ENCODE measurements at regions not wholly inside any gene's neighbourhood (a gene's known extent, or its start where the extent isn't known, plus 50 kb on each side); places are given as distances from the start of the nearest gene placed in this dataset.
"Not testable (repeated sequence)": the region's sequence is repeated elsewhere in the genome, so short reads cannot be mapped to it uniquely, and the experiment has no call there.

- Histone ChIP-seq H3F3A (ENCODE audit: insufficient read depth, low read length, poor library complexity, severe bottlenecking) (no peaks in the 10 kb centered on the region), H3K9me3 (ENCODE audit: low read length) (no peaks in the 10 kb centered on the region), H3K9me2 (ENCODE audit: insufficient read depth, low read length) (no peaks in the 10 kb centered on the region), H3K4me2 (ENCODE audit: low read length) (no peak overlapping the region), H2AFZ (ENCODE audit: low read depth, low read length) (no peak overlapping the region), H3K9ac (ENCODE audit: low read length) (no peak overlapping the region), H4K20me1 (ENCODE audit: insufficient read depth) (no peaks in the 10 kb centered on the region), H3K27me3 (ENCODE audit: insufficient read depth, low read depth, low read length) (no peaks in the 10 kb centered on the region), H3K4me3 (ENCODE audit: low read length) (no peak overlapping the region), H3K79me2 (replicated peaks; ENCODE audit: insufficient read depth, low read length) (no peaks in the 10 kb centered on the region), H3K36me3 (ENCODE audit: insufficient read depth, low read length) (no peaks in the 10 kb centered on the region), H3K27ac (ENCODE audit: low read length) (no peak overlapping the region)
- TF ChIP-seq SMC3 (conservative IDR thresholded peaks at IDR 0.05; ENCODE audit: poor library complexity) (no peak), EP300 (conservative IDR thresholded peaks at IDR 0.05; ENCODE audit: poor library complexity, severe bottlenecking) (no peak)
These were observed 295.9 kb downstream of the SUCLA2 start for GRCh38 chr13:47705185-47705584.

- H3K9ac ChIP-seq (ENCODE audit: low read length) = no peak overlapping the region
- H3F3A ChIP-seq (ENCODE audit: insufficient read depth, low read length, poor library complexity, severe bottlenecking) = no peaks in the 10 kb centered on the region
- no peak overlapping the region for H3K27ac ChIP-seq (ENCODE audit: low read length)
- H3K9me2 ChIP-seq (ENCODE audit: insufficient read depth, low read length) = no peaks in the 10 kb centered on the region
- no peaks in the 10 kb centered on the region for H3K9me3 ChIP-seq (ENCODE audit: low read length)
- no peaks in the 10 kb centered on the region for H3K27me3 ChIP-seq (ENCODE audit: insufficient read depth, low read depth, low read length)
- H3K36me3 ChIP-seq (ENCODE audit: insufficient read depth, low read length) = no peaks in the 10 kb centered on the region
- H4K20me1 ChIP-seq (ENCODE audit: insufficient read depth) = no peaks in the 10 kb centered on the region
- no peak for TF ChIP-seq SMC3 (conservative IDR thresholded peaks at IDR 0.05; ENCODE audit: poor library complexity)
- no peak overlapping the region for H3K4me2 ChIP-seq (ENCODE audit: low read length)
- H3K4me3 ChIP-seq (ENCODE audit: low read length) = no peak overlapping the region
- H2AFZ ChIP-seq (ENCODE audit: low read depth, low read length) = no peak overlapping the region
- H3K79me2 ChIP-seq (replicated peaks; ENCODE audit: insufficient read depth, low read length) = no peaks in the 10 kb centered on the region
These were observed 304.4 kb downstream of the SUCLA2 start for GRCh38 chr13:47696674-47697073.

GRCh38 chr13:47687577-47687976 lies 313.5 kb downstream of the SUCLA2 start:
- Histone ChIP-seq H3K27ac (ENCODE audit: low read length) (no peak overlapping the region), H3K27me3 (ENCODE audit: insufficient read depth, low read depth, low read length) (no peaks in the 10 kb centered on the region), H2AFZ (ENCODE audit: low read depth, low read length) (no peak overlapping the region), H3K4me2 (ENCODE audit: low read length) (no peak overlapping the region), H3F3A (ENCODE audit: insufficient read depth, low read length, poor library complexity, severe bottlenecking) (no peaks in the 10 kb centered on the region), H4K20me1 (ENCODE audit: insufficient read depth) (no peaks in the 10 kb centered on the region), H3K9me2 (ENCODE audit: insufficient read depth, low read length) (no peaks in the 10 kb centered on the region), H3K4me3 (ENCODE audit: low read length) (no peak overlapping the region), H3K9me3 (ENCODE audit: low read length) (no peaks in the 10 kb centered on the region), H3K9ac (ENCODE audit: low read length) (no peak overlapping the region), H3K79me2 (replicated peaks; ENCODE audit: insufficient read depth, low read length) (no peaks in the 10 kb centered on the region), H3K36me3 (ENCODE audit: insufficient read depth, low read length) (no peaks in the 10 kb centered on the region)
- TF ChIP-seq TAF1 (IDR thresholded peaks at IDR 0.05; ENCODE audit: low read depth) (no peak), REST (IDR thresholded peaks at IDR 0.05; ENCODE audit: borderline replicate concordance) (no peak), EZH2 (IDR thresholded peaks at IDR 0.05; ENCODE audit: borderline replicate concordance, insufficient read depth, low read length, poor library complexity, severe bottlenecking) (no peak), RAD21 (conservative IDR thresholded peaks at IDR 0.05) (no peak), POLR2AphosphoS5 (IDR thresholded peaks at IDR 0.05) (no peak), SMC3 (conservative IDR thresholded peaks at IDR 0.05; ENCODE audit: poor library complexity) (no peak), CTCF (IDR thresholded peaks at IDR 0.05; ENCODE audit: poor library complexity, severe bottlenecking) (no peak), EP300 (conservative IDR thresholded peaks at IDR 0.05; ENCODE audit: poor library complexity, severe bottlenecking) (no peak), MXI1 (conservative IDR thresholded peaks at IDR 0.05; ENCODE audit: poor library complexity, severe bottlenecking) (no peak)

GRCh38 chr13:47685156-47685555 lies 315.9 kb downstream of the SUCLA2 start:
- H3K27me3 ChIP-seq (ENCODE audit: insufficient read depth, low read depth, low read length); H3K9ac ChIP-seq (ENCODE audit: low read length); H2AFZ ChIP-seq (ENCODE audit: low read depth, low read length); H3K79me2 ChIP-seq (replicated peaks; ENCODE audit: insufficient read depth, low read length); H4K20me1 ChIP-seq (ENCODE audit: insufficient read depth); H3K9me2 ChIP-seq (ENCODE audit: insufficient read depth, low read length); H3K4me3 ChIP-seq (ENCODE audit: low read length); H3F3A ChIP-seq (ENCODE audit: insufficient read depth, low read length, poor library complexity, severe bottlenecking); H3K36me3 ChIP-seq (ENCODE audit: insufficient read depth, low read length); H3K4me2 ChIP-seq (ENCODE audit: low read length); H3K9me3 ChIP-seq (ENCODE audit: low read length); H3K27ac ChIP-seq (ENCODE audit: low read length): not testable (repeated sequence)

Data from neural cell (in vitro differentiated cells).